LNCaP clone FGC (cell line): ENCODE measurements at regions not wholly inside any gene's neighbourhood (a gene's known extent, or its start where the extent isn't known, plus 50 kb on each side); places are given as distances from the start of the nearest gene placed in this dataset.

ENCODE experiments used
- DNase-seq: peaks from one replicate; pipeline ENCODE4 v3.0.0-alpha.2; 2011; ENCODE audit warnings: low read depth
- H3K4me3 ChIP-seq: 2 replicates; pipeline ENCODE4 v1.5.1; 2011; ENCODE audit warnings: mild to moderate bottlenecking, low read depth, low read length, control low read depth
- TF ChIP-seq, protein P1 (sequence below): IDR thresholded peaks from 2 replicates; pipeline ENCODE4 v1.5.1; 2012; ENCODE audit warnings: mild to moderate bottlenecking; ENCODE audit not compliant: control insufficient read depth, insufficient read depth; ENCODE audit errors: extremely low read depth

DNA sequence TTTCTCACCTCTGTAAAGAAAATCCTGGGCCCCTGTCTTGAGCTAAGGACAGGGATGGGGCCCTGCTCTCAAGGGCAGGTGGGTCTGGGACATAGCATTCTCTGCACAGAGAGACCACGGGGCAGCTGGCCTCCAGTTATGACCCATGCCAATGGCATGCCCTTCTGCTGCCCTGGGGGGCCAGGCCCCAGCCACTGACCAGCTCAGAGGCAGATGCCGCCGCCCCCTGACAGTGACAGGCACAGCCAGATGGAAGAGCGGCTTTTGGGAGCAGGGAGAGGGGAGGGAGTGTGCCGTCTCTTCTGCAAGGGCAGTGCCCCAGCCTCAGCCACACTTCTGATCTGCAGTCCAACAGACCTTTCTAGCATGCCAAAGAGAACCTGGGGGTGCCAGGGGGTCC is 114.8 kb upstream of the NAV2 start:
- TF ChIP-seq, protein P1, sequence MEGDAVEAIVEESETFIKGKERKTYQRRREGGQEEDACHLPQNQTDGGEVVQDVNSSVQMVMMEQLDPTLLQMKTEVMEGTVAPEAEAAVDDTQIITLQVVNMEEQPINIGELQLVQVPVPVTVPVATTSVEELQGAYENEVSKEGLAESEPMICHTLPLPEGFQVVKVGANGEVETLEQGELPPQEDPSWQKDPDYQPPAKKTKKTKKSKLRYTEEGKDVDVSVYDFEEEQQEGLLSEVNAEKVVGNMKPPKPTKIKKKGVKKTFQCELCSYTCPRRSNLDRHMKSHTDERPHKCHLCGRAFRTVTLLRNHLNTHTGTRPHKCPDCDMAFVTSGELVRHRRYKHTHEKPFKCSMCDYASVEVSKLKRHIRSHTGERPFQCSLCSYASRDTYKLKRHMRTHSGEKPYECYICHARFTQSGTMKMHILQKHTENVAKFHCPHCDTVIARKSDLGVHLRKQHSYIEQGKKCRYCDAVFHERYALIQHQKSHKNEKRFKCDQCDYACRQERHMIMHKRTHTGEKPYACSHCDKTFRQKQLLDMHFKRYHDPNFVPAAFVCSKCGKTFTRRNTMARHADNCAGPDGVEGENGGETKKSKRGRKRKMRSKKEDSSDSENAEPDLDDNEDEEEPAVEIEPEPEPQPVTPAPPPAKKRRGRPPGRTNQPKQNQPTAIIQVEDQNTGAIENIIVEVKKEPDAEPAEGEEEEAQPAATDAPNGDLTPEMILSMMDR, result no peak
- no peak for DNase-seq
- H3K4me3 ChIP-seq, result no peak overlapping the region

DNA sequence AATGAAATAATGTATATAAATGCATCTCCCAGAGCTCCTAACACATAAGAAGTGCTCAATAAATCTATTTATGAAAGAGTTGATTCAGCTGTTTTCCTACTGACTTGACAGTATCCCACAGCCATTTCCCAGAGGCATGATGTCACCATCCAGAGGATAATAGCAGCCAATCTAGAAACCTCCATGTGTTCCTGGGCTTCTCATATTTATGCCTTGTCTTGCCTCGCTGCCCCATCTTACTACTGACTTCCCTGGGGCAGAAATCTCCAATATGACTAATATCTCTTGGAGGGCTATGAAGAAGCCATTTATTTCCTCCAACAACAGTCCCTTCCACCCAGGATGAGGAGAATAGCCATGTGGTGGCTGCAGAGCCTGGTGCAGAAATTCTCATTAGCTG is 115.4 kb upstream of the NAV2 start:
- DNase-seq, result no peak
- TF ChIP-seq, protein P1, result no peak
- no peak overlapping the region for H3K4me3 ChIP-seq

DNA sequence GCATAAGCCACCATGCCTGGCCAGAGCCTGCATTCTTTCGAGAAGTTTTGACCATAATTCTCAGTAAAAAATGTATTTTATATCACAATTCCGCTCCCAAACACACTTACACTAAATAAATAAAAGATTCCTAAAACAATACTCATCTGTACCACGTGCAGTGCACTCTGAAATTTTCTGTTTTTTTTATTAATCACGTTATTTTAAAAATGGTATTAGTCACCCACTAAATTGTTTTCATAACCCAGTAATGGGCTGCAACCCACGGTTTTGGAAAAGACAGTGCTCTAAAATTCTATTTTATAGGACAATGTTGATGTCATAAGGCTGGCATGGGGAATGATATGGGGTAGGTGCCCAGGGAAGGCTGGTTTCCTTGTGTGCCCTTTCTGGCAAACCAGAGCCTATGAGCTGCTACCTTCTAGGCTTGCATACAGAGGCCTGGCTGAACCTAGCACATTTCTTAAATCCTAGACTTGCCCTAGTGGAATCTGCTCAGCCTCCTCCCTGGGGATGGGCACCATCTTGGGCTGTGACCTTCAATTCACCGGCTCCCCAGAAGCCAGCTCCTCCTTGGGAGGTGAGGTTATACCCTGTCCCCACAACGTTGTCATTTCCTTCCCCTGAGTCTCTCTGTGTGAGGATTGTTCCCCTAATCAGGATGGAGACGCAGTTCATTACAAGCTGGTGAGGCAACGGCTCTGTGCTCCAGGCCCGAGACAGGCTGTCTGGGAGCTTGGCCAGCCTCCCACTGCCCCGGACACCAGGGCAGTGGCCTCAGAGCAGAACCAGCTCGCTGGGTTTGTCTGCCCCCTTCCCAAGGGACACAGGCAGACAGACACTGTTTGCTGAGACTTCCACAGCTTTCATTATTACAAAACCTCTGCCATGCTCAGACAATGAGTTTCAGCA is 116.5 kb upstream of the NAV2 start:
- no peak overlapping the region for H3K4me3 ChIP-seq
- TF ChIP-seq, protein P1, result no peak
- no peak for DNase-seq

DNA sequence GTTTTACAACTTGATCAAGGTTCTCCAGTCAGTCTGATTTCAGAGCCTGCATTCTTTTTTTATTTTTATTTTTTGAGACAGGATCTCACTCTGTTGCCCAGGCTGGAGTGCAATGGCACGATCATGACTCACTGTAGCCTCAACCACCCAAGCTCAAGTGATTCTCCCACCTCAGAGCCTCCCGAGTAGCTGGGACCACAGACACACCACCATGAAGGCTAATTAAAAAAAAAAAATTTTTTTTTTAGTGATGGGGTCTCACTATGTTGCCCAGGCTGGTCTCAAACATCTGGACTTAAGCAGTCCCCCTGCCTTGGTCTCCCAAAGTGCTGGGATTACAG is 117.2 kb upstream of the NAV2 start:
- no peak overlapping the region for H3K4me3 ChIP-seq
- no peak for DNase-seq
- TF ChIP-seq, protein P1, result no peak

DNA sequence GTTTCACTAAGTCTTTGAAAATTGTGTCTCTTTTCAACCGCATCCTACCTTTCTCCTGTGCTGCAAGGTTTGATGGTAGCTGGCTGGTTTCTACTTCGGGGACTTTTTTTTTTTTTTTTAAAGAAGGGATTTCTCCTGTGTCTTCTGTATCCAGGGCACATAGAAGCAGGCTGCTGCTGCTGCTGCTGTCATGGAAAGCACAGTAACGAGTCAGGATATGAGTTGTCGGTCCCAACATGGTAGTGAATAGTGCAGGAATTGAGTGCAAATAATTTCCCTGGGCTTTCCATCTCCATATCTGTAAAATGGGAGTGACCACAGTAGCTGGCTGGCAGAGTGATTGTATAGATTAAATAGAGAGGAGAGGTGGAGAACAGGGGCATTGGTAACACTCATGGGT is 118.3 kb upstream of the NAV2 start:
- no peak overlapping the region for H3K4me3 ChIP-seq
- TF ChIP-seq, protein P1, result no peak
- DNase-seq, result no peak

DNA sequence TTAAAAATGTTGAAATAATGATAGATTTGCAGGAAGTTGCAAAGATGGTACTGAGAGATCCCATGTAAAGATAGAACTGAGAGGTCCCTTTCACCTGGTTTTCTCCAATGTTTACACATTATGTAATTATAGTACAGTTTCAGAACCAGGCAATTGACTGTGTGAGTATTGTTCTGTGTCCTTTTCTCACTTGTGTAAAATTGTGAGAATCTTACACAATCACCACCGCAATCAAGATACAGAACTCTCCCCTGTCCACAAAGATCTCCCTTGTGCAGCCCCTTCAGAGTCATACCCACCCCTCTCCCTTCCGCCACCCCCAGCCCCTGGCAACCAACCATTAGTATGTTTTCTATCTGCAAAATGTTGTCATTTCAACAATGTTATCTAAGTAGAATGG is 119.8 kb upstream of the NAV2 start:
- H3K4me3 ChIP-seq, result no peak overlapping the region
- TF ChIP-seq, protein P1, result no peak
- no peak for DNase-seq
